ENCODE measurements at regions not wholly inside any gene's neighbourhood (a gene's known extent, or its start where the extent isn't known, plus 50 kb on each side); places are given as distances from the start of the nearest gene placed in this dataset.

- Histone ChIP-seq H3K4me3 (no peak overlapping the region), H3K9me3 (no peaks in the 10 kb centered on the region), H3K27me3 (no peaks in the 10 kb centered on the region), H3K27ac (no peak overlapping the region), H3K36me3 (no peaks in the 10 kb centered on the region), H3K4me1 (no peaks in the 10 kb centered on the region)
- no peak for TF ChIP-seq CTCF (IDR thresholded peaks at IDR 0.05)
- intact Hi-C loops (cut with DNase I): no loop called here
- no peak for DNase-seq (ENCODE audit: low spot score in 2 of 2)
Observed at GRCh38 chr12:58026897-58027891, 85.8 kb downstream of the ATP23 start.

- H3K27ac ChIP-seq: no peak overlapping the region
- DNase-seq (ENCODE audit: low spot score in 2 of 2): no peak
- H3K9me3 ChIP-seq: no peaks in the 10 kb centered on the region
- intact Hi-C loops (cut with DNase I): no loop called here
- no peak overlapping the region for H3K4me3 ChIP-seq
- TF ChIP-seq CTCF (IDR thresholded peaks at IDR 0.05): no peak
- H3K36me3 ChIP-seq: no peaks in the 10 kb centered on the region
- no peaks in the 10 kb centered on the region for H3K4me1 ChIP-seq
- no peaks in the 10 kb centered on the region for H3K27me3 ChIP-seq
Observed at GRCh38 chr12:58028294-58028693, 86.9 kb downstream of the ATP23 start.

GRCh38 chr12:58029260-58029659 is 87.9 kb downstream of the ATP23 start:
- Histone ChIP-seq H3K4me3 (no peak overlapping the region), H3K36me3 (no peaks in the 10 kb centered on the region), H3K4me1 (no peaks in the 10 kb centered on the region), H3K27me3 (no peaks in the 10 kb centered on the region), H3K27ac (no peak overlapping the region), H3K9me3 (no peaks in the 10 kb centered on the region)
- TF ChIP-seq CTCF (IDR thresholded peaks at IDR 0.05): no peak
- DNase-seq (ENCODE audit: low spot score in 2 of 2): no peak
- intact Hi-C loops (cut with DNase I): no loop called here

GRCh38 chr12:58030566-58031279 is 89.4 kb downstream of the ATP23 start:
- Histone ChIP-seq H3K27ac (no peak overlapping the region), H3K27me3 (no peaks in the 10 kb centered on the region), H3K9me3 (no peaks in the 10 kb centered on the region), H3K4me1 (no peaks in the 10 kb centered on the region), H3K4me3 (no peak overlapping the region), H3K36me3 (no peaks in the 10 kb centered on the region)
- intact Hi-C loops (cut with DNase I): no loop called here
- DNase-seq (ENCODE audit: low spot score in 2 of 2): no peak
- no peak for TF ChIP-seq CTCF (IDR thresholded peaks at IDR 0.05)

GRCh38 chr12:58032156-58032555 is 90.8 kb downstream of the ATP23 start:
- no peak for DNase-seq (ENCODE audit: low spot score in 2 of 2)
- intact Hi-C loops (cut with DNase I): no loop called here
- H3K27ac ChIP-seq: no peak overlapping the region
- H3K27me3 ChIP-seq: no peaks in the 10 kb centered on the region
- no peaks in the 10 kb centered on the region for H3K36me3 ChIP-seq
- H3K4me3 ChIP-seq: no peak overlapping the region
- no peaks in the 10 kb centered on the region for H3K4me1 ChIP-seq
- no peak for TF ChIP-seq CTCF (IDR thresholded peaks at IDR 0.05)
- H3K9me3 ChIP-seq: no peaks in the 10 kb centered on the region
